SK-N-SH treated with all-trans-retinoic acid at 6 μM for 48 hours (cell line): ENCODE measurements at regions not wholly inside any gene's neighbourhood (a gene's known extent, or its start where the extent isn't known, plus 50 kb on each side); places are given as distances from the start of the nearest gene placed in this dataset.

Experiments used
- ARNTL ChIP-seq: fragments of 450-650 bp; formaldehyde crosslinking; IDR thresholded peaks from 2 replicates; pipeline ENCODE4 v1.5.0; 2020; ENCODE audit warnings: low read depth, mild to moderate bottlenecking, moderate library complexity, borderline replicate concordance
- CSDC2 ChIP-seq: fragments of 250-450 bp; sonication (Bioruptor Pico); IDR thresholded peaks from 2 replicates; pipeline ENCODE4 v1.5.0; 2020; ENCODE audit warnings: mild to moderate bottlenecking, moderate library complexity
- CSRNP3 ChIP-seq: fragments of 250-450 bp; sonication (Bioruptor Pico); IDR thresholded peaks from 2 replicates; pipeline ENCODE4 v1.5.1; 2021; ENCODE audit warnings: mild to moderate bottlenecking, moderate library complexity
- ESRRG ChIP-seq: fragments of 250-450 bp; sonication (Bioruptor Pico); IDR thresholded peaks from 2 replicates; pipeline ENCODE4 v1.6.1; 2021; ENCODE audit warnings: mild to moderate bottlenecking
- ISL1 ChIP-seq: fragments of 250-450 bp; sonication (Bioruptor Pico); IDR thresholded peaks from 2 replicates; pipeline ENCODE4 v2.1.2; 2022; ENCODE audit warnings: mild to moderate bottlenecking, moderate library complexity
- OSR1 ChIP-seq: fragments of 250-450 bp; sonication (Bioruptor Pico); IDR thresholded peaks from 2 replicates; pipeline ENCODE4 v1.8.0; 2022; ENCODE audit warnings: moderate library complexity, mild to moderate bottlenecking, inconsistent platforms
- PATZ1 ChIP-seq: fragments of 250-450 bp; sonication (Bioruptor Pico); IDR thresholded peaks from 2 replicates; pipeline ENCODE4 v1.8.0; 2020; ENCODE audit warnings: mild to moderate bottlenecking, moderate library complexity, borderline replicate concordance
- POU6F1 ChIP-seq: fragments of 250-450 bp; sonication (Bioruptor Pico); IDR thresholded peaks from 2 replicates; pipeline ENCODE4 v1.8.0; 2021; ENCODE audit warnings: low read depth, mild to moderate bottlenecking, moderate library complexity, borderline replicate concordance
- SNAI2 ChIP-seq: fragments of 250-450 bp; sonication (Bioruptor Pico); IDR thresholded peaks from 2 replicates; pipeline ENCODE4 v1.5.0; 2020; ENCODE audit warnings: mild to moderate bottlenecking, moderate library complexity
- TCF4 ChIP-seq: fragments of 250-450 bp; sonication (Bioruptor Pico); IDR thresholded peaks from 2 replicates; pipeline ENCODE4 v1.8.0; 2021; ENCODE audit warnings: mild to moderate bottlenecking, moderate library complexity, borderline replicate concordance
- TOX ChIP-seq: fragments of 250-450 bp; sonication (Bioruptor Pico); IDR thresholded peaks from 2 replicates; pipeline ENCODE4 v1.8.0; 2021; ENCODE audit warnings: mild to moderate bottlenecking, moderate library complexity, borderline replicate concordance
- ZFP30 ChIP-seq: fragments of 450-650 bp; formaldehyde crosslinking; IDR thresholded peaks from 2 replicates; pipeline ENCODE4 v1.5.0; 2022; ENCODE audit warnings: mild to moderate bottlenecking, moderate library complexity

- TF ChIP-seq PATZ1 (CRISPR knock-in tag) (no peak), POU6F1 (CRISPR knock-in tag) (no peak), ARNTL (CRISPR knock-in tag) (no peak), SNAI2 (no peak), ZFP30 (no peak), TCF4 (CRISPR knock-in tag) (no peak), CSRNP3 (CRISPR knock-in tag) (no peak), OSR1 (no peak), ESRRG (no peak), TOX (CRISPR knock-in tag) (no peak), ISL1 (CRISPR knock-in tag) (no peak), CSDC2 (CRISPR knock-in tag) (no peak)
These were observed 116.0 kb upstream of the TMEM18 start for GRCh38 chr2:793236-793635.
